Muscle of arm (tissue), 1 donor: ENCODE measurements at regions not wholly inside any gene's neighbourhood (a gene's known extent, or its start where the extent isn't known, plus 50 kb on each side); places are given as distances from the start of the nearest gene placed in this dataset.

Source experiments
- DNase-seq: peaks from one replicate; pipeline ENCODE4 v3.0.0-alpha.2; 2013

- DNase-seq: no peak
These were observed 104.5 kb upstream of the LMO4 start for GRCh38 chr1:87224201-87224600.

GRCh38 chr1:87225171-87225570 is 103.5 kb upstream of the LMO4 start:
- DNase-seq: no peak

- DNase-seq: peak; percentile 46
These were observed 102.3 kb upstream of the LMO4 start for GRCh38 chr1:87226341-87226760.

GRCh38 chr1:87227651-87228050 is 101.0 kb upstream of the LMO4 start:
- DNase-seq: no peak

- DNase-seq: peak; percentile 22
These were observed 98.2 kb upstream of the LMO4 start for GRCh38 chr1:87230501-87230900.

GRCh38 chr1:87231703-87232367 is 96.8 kb upstream of the LMO4 start:
- DNase-seq: no peak

- DNase-seq: no peak
These were observed 92.1 kb upstream of the LMO4 start for GRCh38 chr1:87236585-87236984.

- DNase-seq: no peak
These were observed 88.6 kb upstream of the LMO4 start for GRCh38 chr1:87239997-87240605.

- DNase-seq: no peak
These were observed 87.9 kb upstream of the LMO4 start for GRCh38 chr1:87240661-87241285.

GRCh38 chr1:87242445-87243185 is 86.1 kb upstream of the LMO4 start:
- DNase-seq: no peak

GRCh38 chr1:87243573-87243972 is 85.1 kb upstream of the LMO4 start:
- no peak for DNase-seq

GRCh38 chr1:87246436-87246835 is 82.2 kb upstream of the LMO4 start:
- DNase-seq: peak; percentile 20

GRCh38 chr1:87249803-87250202 is 78.9 kb upstream of the LMO4 start:
- no peak for DNase-seq

GRCh38 chr1:87250336-87250735 is 78.3 kb upstream of the LMO4 start:
- DNase-seq: no peak

GRCh38 chr1:87252406-87252805 is 76.3 kb upstream of the LMO4 start:
- DNase-seq: no peak

- no peak for DNase-seq
These were observed 66.0 kb upstream of the LMO4 start for GRCh38 chr1:87262688-87263087.

GRCh38 chr1:87263281-87263680 is 65.4 kb upstream of the LMO4 start:
- no peak for DNase-seq

GRCh38 chr1:87263785-87264184 is 64.9 kb upstream of the LMO4 start:
- no peak for DNase-seq

GRCh38 chr1:87264976-87265375 is 63.7 kb upstream of the LMO4 start:
- no peak for DNase-seq

- DNase-seq: no peak
These were observed 62.9 kb upstream of the LMO4 start for GRCh38 chr1:87265786-87266185.

GRCh38 chr1:87268111-87268510 is 60.6 kb upstream of the LMO4 start:
- no peak for DNase-seq

GRCh38 chr1:87269921-87270320 is 58.8 kb upstream of the LMO4 start:
- DNase-seq: no peak

GRCh38 chr1:87273291-87273690 is 55.4 kb upstream of the LMO4 start:
- no peak for DNase-seq
